ENCODE measurements at regions not wholly inside any gene's neighbourhood (a gene's known extent, or its start where the extent isn't known, plus 50 kb on each side); places are given as distances from the start of the nearest gene placed in this dataset.

DNA sequence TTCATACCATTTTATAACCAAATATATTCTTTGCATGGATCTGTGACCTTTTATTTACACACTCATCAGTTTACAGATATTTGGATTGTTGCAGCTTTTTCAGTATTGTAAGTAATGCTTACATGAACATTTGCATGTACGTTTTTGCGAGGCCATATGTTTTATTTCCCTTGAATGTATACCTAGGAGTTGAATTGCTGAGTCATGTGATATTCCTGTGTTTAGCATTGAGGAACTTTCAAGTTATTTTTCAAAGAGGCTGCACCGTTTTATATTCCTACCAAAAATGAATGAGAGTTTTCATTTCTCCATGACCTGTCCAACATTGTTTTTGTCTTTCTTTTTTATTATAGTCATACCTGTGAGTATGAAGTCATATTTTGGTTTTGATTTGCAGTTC lies 392.1 kb downstream of the CNTNAP4 start:
- TF ChIP-seq, protein P1, sequence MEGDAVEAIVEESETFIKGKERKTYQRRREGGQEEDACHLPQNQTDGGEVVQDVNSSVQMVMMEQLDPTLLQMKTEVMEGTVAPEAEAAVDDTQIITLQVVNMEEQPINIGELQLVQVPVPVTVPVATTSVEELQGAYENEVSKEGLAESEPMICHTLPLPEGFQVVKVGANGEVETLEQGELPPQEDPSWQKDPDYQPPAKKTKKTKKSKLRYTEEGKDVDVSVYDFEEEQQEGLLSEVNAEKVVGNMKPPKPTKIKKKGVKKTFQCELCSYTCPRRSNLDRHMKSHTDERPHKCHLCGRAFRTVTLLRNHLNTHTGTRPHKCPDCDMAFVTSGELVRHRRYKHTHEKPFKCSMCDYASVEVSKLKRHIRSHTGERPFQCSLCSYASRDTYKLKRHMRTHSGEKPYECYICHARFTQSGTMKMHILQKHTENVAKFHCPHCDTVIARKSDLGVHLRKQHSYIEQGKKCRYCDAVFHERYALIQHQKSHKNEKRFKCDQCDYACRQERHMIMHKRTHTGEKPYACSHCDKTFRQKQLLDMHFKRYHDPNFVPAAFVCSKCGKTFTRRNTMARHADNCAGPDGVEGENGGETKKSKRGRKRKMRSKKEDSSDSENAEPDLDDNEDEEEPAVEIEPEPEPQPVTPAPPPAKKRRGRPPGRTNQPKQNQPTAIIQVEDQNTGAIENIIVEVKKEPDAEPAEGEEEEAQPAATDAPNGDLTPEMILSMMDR (IDR thresholded peaks at IDR 0.05; ENCODE audit: poor library complexity), result no peak
- TF ChIP-seq EZH2 (IDR thresholded peaks at IDR 0.05; ENCODE audit: borderline replicate concordance), result no peak
- no peak for TF ChIP-seq EZH2phosphoT487 (IDR thresholded peaks at IDR 0.05; ENCODE audit: low read depth, severe bottlenecking, unreplicated experiment)

Data from hepatocyte (in vitro differentiated cells).